ENCODE measurements at regions not wholly inside any gene's neighbourhood (a gene's known extent, or its start where the extent isn't known, plus 50 kb on each side); places are given as distances from the start of the nearest gene placed in this dataset.

GRCh38 chr4:124762956-124763355 is 50.4 kb upstream of the ANKRD50 start:
- TF ChIP-seq CTCF (IDR thresholded peaks at IDR 0.05) = no peak
- Histone ChIP-seq H3K4me3 (no peak overlapping the region), H3K27ac (no peak overlapping the region)

More at GRCh38 chr4:124762956-124763355, 50.4 kb upstream of the ANKRD50 start:
- DNase-seq (ENCODE audit: low spot score) = no peak
